Stomach (tissue), 4 donors: ENCODE measurements at regions not wholly inside any gene's neighbourhood (a gene's known extent, or its start where the extent isn't known, plus 50 kb on each side); places are given as distances from the start of the nearest gene placed in this dataset.

Experiments used
- CTCF ChIP-seq, 7 experiments: fragments of 450-650 bp in 4 of 7; fragments of 200-600 bp in 3 of 7; sonication (generic) in 3 of 7; IDR thresholded peaks; one replicate each; pipeline ENCODE4 v1.5.1; 2016 to 2019; ENCODE audit warnings: antibody characterized with exemption in 7 of 7, control low read depth in 2 of 7, mild to moderate bottlenecking in 1 of 7
- POLR2A ChIP-seq, 4 donors: fragments of 450-650 bp; IDR thresholded peaks; one replicate each; pipeline ENCODE4 v1.6.1; 2016; ENCODE audit warnings: antibody characterized with exemption in 4 of 4, control low read depth in 2 of 4, mild to moderate bottlenecking in 1 of 4, moderate library complexity in 1 of 4

GRCh38 chr14:35189422-35189821, 67.1 kb downstream of the PRORP start:
- TF ChIP-seq POLR2A (IDR thresholded peaks at IDR 0.05): no peak
- no peak for TF ChIP-seq CTCF (IDR thresholded peaks at IDR 0.05)
